SU-DHL-6 (cell line): ENCODE measurements at regions not wholly inside any gene's neighbourhood (a gene's known extent, or its start where the extent isn't known, plus 50 kb on each side); places are given as distances from the start of the nearest gene placed in this dataset.

Source experiments
- H2AFZ ChIP-seq: fragments of 200-600 bp; sonication (generic); 2 replicates; pipeline ENCODE4 v1.6.1; 2014; ENCODE audit warnings: low read depth, mild to moderate bottlenecking, moderate library complexity, mixed read lengths, antibody characterized with exemption, low read length; ENCODE audit not compliant: severe bottlenecking
- H3F3A ChIP-seq: fragments of 200-600 bp; shearing (Covaris generic); 2 replicates; pipeline ENCODE4 v1.6.0; 2016; ENCODE audit warnings: antibody characterized with exemption, mild to moderate bottlenecking; ENCODE audit not compliant: insufficient read depth
- H3K27ac ChIP-seq: fragments of 200-600 bp; sonication (generic); 2 replicates; pipeline ENCODE4 v1.5.1; 2016; ENCODE audit warnings: low read depth, mild to moderate bottlenecking, low read length, moderate library complexity, mixed read lengths
- H3K27me3 ChIP-seq: fragments of 200-600 bp; sonication (generic), shearing (Covaris generic); 2 replicates; pipeline ENCODE4 v1.6.0; 2014; ENCODE audit warnings: mild to moderate bottlenecking, low read length
- H3K36me3 ChIP-seq: fragments of 200-600 bp; sonication (generic); 2 replicates; pipeline ENCODE4 v1.6.1; 2014; ENCODE audit warnings: mild to moderate bottlenecking, low read length, mixed read lengths
- H3K4me2 ChIP-seq: fragments of 300-600, 200-600 bp; shearing (Covaris generic), sonication (generic); 2 replicates; pipeline ENCODE4 v1.6.0; 2014; ENCODE audit warnings: low read length, low read depth, mild to moderate bottlenecking; ENCODE audit not compliant: poor library complexity, severe bottlenecking
- H3K4me3 ChIP-seq: fragments of 200-600 bp; sonication (generic); 2 replicates; pipeline ENCODE4 v1.5.1; 2014; ENCODE audit warnings: antibody characterized with exemption, low read length, mild to moderate bottlenecking, mixed read lengths; ENCODE audit not compliant: insufficient read depth, poor library complexity, severe bottlenecking
- H3K79me2 ChIP-seq: fragments of 200-600 bp; sonication (generic); 2 replicates; pipeline ENCODE4 v1.6.1; 2014; ENCODE audit warnings: mild to moderate bottlenecking, low read length, moderate library complexity; ENCODE audit not compliant: insufficient read depth
- H3K9ac ChIP-seq: fragments of 200-600 bp; sonication (generic); 2 replicates; pipeline ENCODE4 v1.7.0; 2014; ENCODE audit warnings: mild to moderate bottlenecking, low read length
- H3K9me2 ChIP-seq: fragments of 200-600 bp; sonication (generic); replicated peaks from 2 replicates; pipeline ENCODE4 v1.6.1; 2014; ENCODE audit warnings: low read length; ENCODE audit not compliant: insufficient read depth
- H3K9me3 ChIP-seq: fragments of 200-600 bp; sonication (generic); 2 replicates; pipeline ENCODE4 v1.6.1; 2014; ENCODE audit warnings: low read length, mixed read lengths; ENCODE audit not compliant: insufficient read depth
- H4K20me1 ChIP-seq: fragments of 200-600 bp; sonication (generic); 2 replicates; pipeline ENCODE4 v1.6.1; 2014; ENCODE audit warnings: low read depth, mild to moderate bottlenecking, antibody characterized with exemption, low read length, moderate library complexity, mixed read lengths
- EZH2phosphoT487 ChIP-seq: fragments of 200-600 bp; sonication (generic), shearing (Covaris generic); conservative IDR thresholded peaks from 2 replicates; pipeline ENCODE4 v1.6.1; 2018; ENCODE audit warnings: mild to moderate bottlenecking, antibody characterized with exemption, low read length, moderate library complexity, mixed read lengths
- TF ChIP-seq, protein P1 (sequence below): fragments of 200-600 bp; sonication (generic); IDR thresholded peaks from one replicate; pipeline ENCODE4 v1.5.1; 2017; ENCODE audit warnings: antibody characterized with exemption, mild to moderate bottlenecking, low read length, moderate library complexity; ENCODE audit not compliant: insufficient read depth, poor library complexity, severe bottlenecking

DNA sequence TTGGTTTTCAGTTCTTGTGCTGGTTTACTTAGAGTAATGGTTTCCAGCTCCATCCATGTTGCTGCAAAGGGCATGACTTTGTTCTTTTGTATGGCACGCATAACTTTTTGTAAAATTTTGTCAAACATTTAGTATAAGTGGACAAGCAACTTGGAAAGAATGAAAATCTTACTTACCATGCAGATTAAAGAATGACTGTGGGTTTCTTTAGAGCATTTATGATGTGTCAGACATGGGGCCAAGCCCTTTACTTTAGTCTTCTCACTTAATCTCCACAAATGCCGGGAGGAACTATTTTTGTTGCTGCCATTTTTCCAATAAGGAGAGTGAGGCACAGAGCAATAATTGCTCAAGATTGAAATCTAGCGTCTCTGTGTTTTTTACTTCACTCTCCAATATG, 652.5 kb upstream of the TBX3 start:
- H3K36me3 ChIP-seq = no peaks in the 10 kb centered on the region
- H3K4me3 ChIP-seq = no peak overlapping the region
- no peaks in the 10 kb centered on the region for H3K9me2 ChIP-seq
- no peaks in the 10 kb centered on the region for H4K20me1 ChIP-seq
- TF ChIP-seq, protein P1, sequence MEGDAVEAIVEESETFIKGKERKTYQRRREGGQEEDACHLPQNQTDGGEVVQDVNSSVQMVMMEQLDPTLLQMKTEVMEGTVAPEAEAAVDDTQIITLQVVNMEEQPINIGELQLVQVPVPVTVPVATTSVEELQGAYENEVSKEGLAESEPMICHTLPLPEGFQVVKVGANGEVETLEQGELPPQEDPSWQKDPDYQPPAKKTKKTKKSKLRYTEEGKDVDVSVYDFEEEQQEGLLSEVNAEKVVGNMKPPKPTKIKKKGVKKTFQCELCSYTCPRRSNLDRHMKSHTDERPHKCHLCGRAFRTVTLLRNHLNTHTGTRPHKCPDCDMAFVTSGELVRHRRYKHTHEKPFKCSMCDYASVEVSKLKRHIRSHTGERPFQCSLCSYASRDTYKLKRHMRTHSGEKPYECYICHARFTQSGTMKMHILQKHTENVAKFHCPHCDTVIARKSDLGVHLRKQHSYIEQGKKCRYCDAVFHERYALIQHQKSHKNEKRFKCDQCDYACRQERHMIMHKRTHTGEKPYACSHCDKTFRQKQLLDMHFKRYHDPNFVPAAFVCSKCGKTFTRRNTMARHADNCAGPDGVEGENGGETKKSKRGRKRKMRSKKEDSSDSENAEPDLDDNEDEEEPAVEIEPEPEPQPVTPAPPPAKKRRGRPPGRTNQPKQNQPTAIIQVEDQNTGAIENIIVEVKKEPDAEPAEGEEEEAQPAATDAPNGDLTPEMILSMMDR = no peak
- no peak for TF ChIP-seq EZH2phosphoT487
- no peaks in the 10 kb centered on the region for H3F3A ChIP-seq
- no peak overlapping the region for H2AFZ ChIP-seq
- H3K4me2 ChIP-seq = no peak overlapping the region
- no peaks in the 10 kb centered on the region for H3K27me3 ChIP-seq
- no peak overlapping the region for H3K27ac ChIP-seq
- H3K9ac ChIP-seq = no peak overlapping the region
- no peaks in the 10 kb centered on the region for H3K9me3 ChIP-seq
- no peaks in the 10 kb centered on the region for H3K79me2 ChIP-seq

DNA sequence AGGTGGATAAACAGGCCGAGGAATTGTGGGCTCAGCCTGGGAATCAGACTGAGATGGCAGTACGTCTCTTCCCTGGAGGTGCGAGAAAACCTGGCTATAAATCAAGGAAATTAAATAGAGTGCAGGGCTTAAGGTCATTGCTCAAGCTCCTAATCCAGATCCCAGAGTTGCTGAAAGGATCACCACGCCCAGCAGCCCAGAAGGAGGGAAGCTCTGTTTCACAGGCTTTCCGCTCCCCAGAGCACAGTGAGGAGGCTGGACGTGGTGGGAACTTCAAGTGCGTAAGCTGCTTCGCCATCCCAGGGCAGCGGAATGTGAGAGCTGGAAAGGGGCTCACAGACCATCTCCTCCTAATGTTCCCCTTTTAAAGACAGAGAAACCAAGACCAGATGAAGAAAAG, 651.6 kb upstream of the TBX3 start:
- Histone ChIP-seq H2AFZ (no peak overlapping the region), H3K27ac (no peak overlapping the region), H3K36me3 (no peaks in the 10 kb centered on the region), H3K9ac (no peak overlapping the region), H3K9me3 (no peaks in the 10 kb centered on the region), H3K9me2 (no peaks in the 10 kb centered on the region), H3K4me2 (no peak overlapping the region), H3K27me3 (no peaks in the 10 kb centered on the region), H4K20me1 (no peaks in the 10 kb centered on the region), H3K4me3 (no peak overlapping the region), H3F3A (no peaks in the 10 kb centered on the region), H3K79me2 (no peaks in the 10 kb centered on the region)
- TF ChIP-seq, protein P1 = no peak
- TF ChIP-seq EZH2phosphoT487 = no peak

DNA sequence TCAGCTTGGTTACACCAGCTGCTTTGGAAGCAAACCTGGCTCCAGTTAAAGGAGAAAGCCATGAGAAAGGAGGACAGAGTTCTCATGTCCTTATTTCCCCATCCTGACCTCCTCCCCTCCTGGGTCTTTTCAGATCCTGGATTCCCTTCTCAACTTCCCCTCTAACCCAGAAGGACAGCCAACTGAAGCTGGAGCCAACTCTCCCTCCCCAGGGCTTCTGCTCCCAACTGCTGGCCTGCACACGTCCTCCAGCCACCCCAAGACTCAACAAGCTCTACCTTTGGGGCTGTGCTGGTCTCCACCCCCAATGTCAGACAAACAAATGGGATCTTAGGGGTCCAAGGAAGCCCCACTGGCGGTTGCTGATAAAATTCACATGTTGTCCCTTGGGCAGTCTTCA, 651.1 kb upstream of the TBX3 start:
- Histone ChIP-seq H3K9me3 (no peaks in the 10 kb centered on the region), H3K27me3 (no peaks in the 10 kb centered on the region), H3K4me3 (no peak overlapping the region), H3F3A (no peaks in the 10 kb centered on the region), H3K36me3 (no peaks in the 10 kb centered on the region), H3K9me2 (no peaks in the 10 kb centered on the region), H3K27ac (no peak overlapping the region), H2AFZ (no peak overlapping the region), H3K4me2 (no peak overlapping the region), H4K20me1 (no peaks in the 10 kb centered on the region), H3K79me2 (no peaks in the 10 kb centered on the region), H3K9ac (no peak overlapping the region)
- TF ChIP-seq EZH2phosphoT487 = no peak
- TF ChIP-seq, protein P1 = no peak

DNA sequence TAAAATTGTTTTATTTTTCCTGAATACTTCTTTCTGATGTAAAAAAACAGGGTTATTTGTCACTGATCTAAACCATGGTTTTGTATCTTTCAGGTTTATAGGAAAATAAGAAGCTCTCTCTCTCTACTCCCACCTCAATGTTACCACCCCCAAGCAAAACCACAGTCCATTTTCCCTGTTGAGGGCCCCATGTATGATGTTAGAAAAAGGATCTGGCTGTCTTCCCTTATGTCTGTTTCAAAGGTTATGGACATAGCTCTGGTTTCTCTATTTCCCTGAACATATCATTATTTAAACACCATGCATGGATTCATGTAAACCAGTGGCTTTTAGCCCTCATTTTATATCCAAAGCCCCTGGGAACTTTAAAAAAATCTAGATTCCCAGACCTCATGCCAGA, 649.0 kb upstream of the TBX3 start:
- no peaks in the 10 kb centered on the region for H4K20me1 ChIP-seq
- no peaks in the 10 kb centered on the region for H3K79me2 ChIP-seq
- no peak overlapping the region for H3K4me2 ChIP-seq
- H3K4me3 ChIP-seq = no peak overlapping the region
- no peaks in the 10 kb centered on the region for H3K27me3 ChIP-seq
- H3K9me2 ChIP-seq = no peaks in the 10 kb centered on the region
- H3F3A ChIP-seq = no peaks in the 10 kb centered on the region
- no peak overlapping the region for H3K9ac ChIP-seq
- no peak overlapping the region for H2AFZ ChIP-seq
- H3K9me3 ChIP-seq = no peaks in the 10 kb centered on the region
- H3K36me3 ChIP-seq = no peaks in the 10 kb centered on the region
- H3K27ac ChIP-seq = no peak overlapping the region
- TF ChIP-seq, protein P1 = no peak
- TF ChIP-seq EZH2phosphoT487 = no peak
